GM21529 (cell line): ENCODE measurements at regions not wholly inside any gene's neighbourhood (a gene's known extent, or its start where the extent isn't known, plus 50 kb on each side); places are given as distances from the start of the nearest gene placed in this dataset.

Experiments used
- ATAC-seq: cut with Tn5 transposase; IDR thresholded peaks from one replicate; pipeline ENCODE4 v1.9.1; 2021; ENCODE audit not compliant: unreplicated experiment

DNA sequence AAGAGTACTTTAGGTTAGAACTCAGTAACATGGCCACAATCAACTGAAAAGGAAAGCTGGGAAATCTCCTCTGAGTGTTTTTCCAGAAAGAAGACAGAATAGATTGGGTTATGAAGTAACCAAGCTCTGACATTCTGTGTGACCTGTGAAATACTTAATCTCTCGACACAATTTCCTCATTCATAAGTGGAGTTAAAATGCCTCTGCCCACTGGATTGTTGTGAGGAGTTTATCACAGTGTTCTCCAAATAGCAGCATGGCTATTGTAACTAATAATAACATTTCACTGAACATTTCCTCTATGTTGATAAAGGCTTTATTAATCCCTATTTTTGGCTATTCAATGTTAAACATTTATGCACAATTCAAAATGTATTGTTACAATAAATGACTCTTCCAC lies 311.0 kb downstream of the GABRB2 start:
- no peak for ATAC-seq

DNA sequence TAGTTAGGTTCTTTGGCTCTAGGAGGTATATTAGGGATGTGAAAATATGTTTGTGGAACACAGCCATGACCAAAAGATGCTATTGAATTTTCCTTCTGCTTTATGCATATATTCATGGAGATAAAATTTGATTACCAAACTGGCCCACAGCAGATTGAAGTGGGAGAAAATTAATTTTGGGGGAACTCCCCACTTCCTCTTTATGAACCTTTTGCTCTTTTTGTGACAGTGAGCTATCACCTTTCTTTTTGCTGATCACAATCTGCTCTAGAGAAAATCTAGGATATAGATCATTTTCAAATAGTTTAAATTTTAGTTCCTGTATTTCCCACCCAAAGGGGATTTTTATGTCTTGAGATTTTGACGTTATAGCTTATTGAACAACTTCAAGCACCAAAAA lies 313.0 kb downstream of the GABRB2 start:
- no peak for ATAC-seq

DNA sequence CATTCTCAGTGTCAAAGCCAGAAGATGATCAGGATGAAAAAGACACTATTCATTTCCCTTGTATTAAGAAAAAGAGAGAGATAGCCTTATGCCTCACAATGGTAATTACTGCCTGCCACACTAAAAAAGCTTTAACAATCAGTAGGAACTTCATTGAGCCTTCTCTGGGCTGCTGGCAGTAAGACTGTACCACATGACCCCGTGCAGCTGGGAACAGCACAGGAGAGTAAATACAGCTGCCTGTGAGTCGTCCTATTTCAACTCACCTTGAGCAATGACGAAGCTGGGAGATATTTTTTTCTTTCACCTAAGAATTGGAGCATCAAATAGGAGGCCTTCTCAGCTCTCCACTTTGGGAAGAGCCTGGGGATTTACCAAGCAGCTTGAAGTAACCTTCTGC lies 316.3 kb downstream of the GABRB2 start:
- no peak for ATAC-seq

DNA sequence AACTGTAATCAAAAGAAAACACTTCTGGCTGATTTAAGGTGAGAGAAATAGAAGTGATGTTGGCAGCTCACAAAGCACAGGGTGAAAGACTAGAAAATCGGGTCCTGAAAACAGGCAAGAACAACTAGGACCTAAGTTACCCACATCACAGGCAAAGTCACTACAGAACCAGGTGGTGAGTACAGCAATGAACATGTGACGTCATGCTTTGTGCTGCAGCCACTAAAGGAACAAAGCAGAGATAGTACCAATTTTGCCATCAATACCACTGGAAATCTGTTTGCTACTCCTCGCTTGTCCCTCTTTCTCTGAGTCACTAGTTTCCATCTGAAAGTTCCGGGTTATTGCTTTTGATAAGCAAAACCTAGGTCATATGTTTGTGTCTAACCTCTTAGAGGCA lies 326.7 kb downstream of the GABRB2 start:
- no peak for ATAC-seq

DNA sequence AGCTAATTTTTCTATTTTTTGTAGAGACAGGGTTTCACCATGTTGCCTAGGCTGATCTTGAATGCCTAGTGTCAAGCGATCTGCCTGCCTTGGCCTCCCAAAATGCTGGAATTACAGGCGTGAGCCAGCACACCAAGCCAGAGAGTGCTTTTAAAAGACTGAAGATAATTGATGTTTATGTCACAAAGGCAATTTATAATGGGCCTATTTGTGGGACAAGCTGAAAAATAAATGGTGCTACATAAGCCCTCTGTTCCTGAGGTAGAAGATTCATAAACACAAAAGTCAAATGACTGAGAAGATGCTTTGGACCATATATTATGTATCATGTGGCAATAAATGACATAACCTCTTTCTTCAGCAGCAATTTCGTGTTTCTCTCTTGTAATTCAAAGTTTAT lies 329.6 kb downstream of the GABRB2 start:
- no peak for ATAC-seq

DNA sequence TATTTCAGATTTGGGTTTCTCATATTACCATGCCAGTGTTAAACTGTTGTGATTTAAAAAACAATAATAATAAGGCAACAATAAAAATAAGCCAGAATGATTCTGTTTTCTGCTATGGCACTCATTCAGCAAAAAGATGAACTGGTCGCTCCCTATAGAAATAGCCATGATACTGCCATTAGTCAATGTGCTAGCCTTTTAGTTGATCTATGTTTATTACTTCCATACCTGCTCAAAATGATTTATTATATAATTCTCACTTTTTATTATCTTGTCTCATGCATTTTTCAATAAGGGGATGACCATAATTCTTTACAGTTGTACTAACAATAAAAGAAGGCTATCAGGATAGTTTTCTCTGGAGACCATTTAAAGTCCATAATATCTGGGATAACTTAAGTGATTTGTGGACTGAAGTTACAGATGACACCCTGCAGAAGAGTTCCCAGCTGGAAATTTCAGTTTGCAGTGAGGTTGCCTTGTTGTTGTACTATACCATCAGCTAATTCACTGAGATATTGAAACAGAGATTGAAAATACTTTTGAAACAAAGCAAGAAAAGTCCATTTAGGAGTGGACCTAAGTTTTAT lies 334.3 kb downstream of the GABRB2 start:
- ATAC-seq: no peak

DNA sequence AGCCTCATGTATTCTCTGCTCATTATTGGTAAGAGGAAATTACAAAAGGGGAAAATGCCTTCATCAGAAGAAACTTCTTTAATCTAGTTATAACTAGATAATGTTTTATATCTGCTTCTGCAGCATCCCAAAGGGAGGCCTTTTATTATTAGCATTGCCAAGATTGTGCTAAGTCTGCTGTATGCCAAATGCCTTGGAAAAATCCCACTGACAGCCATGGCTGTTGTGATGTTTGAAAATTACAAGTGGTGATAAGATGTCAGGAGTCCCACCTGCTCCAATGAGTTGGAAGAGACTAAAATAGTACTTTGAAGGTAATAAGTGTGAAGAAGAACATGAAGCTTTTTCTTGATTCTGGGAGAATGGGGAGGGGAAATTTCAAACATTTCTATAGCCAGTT lies 345.0 kb downstream of the GABRB2 start:
- ATAC-seq: no peak

DNA sequence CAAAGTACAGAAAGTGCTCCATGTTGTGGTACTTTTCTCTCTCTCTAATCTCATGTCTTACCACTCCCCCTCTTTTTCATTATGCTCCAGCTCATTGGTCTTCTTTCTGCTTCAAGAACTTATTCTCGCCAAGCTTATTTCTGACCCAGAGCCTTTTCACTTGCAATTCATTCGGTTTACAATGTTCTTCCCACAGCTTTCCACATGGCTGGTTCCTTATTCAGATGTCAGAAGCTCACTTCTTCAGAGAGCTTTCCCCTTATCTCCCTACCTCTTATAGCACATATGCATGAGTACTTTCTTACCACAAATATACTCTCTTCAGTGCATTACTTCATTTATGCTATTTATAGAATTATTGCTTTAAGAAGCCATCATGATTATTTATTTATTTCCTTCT lies 338.8 kb upstream of the ATP10B start:
- ATAC-seq: no peak

DNA sequence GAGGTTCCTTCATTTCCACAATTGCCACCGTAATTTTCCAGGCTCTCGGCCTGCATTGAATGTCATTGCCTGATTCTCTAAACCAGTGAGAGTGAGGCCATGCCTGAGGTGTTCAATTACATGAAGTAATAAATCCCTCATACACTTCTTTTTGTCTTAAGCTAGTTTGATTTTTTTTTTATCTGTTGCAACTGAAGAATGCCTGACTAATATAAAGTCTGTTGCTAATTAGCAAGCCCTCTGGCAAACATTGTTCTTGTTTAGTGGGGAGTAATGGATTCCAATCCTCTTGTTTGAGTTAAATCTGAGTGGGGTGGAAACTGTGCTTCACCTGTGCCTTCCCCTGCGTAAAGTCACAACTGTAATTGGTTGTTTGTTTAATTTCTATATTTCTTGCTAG lies 338.1 kb upstream of the ATP10B start:
- ATAC-seq: no peak

DNA sequence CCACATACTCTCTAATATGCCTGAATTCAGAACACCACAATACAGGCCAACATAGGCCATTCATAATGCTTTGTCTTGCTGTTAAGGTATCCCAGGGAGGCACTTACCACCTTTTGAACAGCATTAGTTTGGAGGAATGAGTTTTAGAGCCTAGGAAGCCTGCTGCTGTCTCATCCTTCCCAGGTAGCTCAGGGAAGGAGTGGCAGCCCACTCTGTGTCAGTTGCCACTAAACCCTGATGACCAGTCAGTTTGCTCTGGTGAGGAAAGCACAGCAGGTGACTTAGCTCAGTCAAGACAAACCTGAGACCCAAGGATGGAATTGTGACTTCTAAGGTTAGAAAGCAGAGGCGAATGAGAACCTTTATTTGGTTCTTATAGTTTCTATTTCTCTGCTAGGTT lies 337.4 kb upstream of the ATP10B start:
- ATAC-seq: no peak

DNA sequence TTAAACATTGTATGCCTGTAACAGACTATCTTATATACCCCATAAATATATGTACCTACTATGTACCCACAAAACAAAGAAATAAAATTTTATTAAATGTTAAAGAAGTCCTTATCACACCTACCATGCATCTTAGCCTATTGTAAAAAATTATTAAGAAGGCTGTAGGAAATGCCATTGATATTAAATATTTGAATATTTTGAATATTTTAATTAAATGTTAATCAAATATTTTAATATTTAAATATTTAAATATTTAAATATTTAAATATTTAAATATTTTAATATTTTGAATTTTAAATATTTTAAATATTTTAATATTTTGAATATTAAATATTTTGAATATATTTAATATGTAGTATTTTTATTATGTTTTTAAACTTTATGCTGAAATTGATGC lies 331.5 kb upstream of the ATP10B start:
- ATAC-seq: no peak

DNA sequence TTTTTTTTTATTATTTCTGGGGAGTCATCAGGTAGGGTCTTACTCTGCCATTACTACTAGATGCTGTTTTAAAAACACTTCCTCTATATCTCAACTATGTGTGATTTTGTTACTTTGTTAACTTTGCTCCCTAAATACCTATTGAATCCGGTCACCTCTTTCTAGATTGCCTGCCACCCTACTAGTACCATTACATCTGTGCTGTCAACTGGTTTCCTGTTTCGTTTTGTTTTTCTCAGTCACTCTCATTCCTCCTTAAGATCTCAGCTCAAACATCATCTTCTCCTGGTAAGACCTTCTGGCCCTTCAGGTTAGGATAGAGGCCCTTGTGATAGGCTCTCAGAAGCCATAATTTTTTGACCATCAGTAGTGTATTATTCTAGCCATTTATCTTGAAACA lies 324.2 kb upstream of the ATP10B start:
- ATAC-seq: no peak

DNA sequence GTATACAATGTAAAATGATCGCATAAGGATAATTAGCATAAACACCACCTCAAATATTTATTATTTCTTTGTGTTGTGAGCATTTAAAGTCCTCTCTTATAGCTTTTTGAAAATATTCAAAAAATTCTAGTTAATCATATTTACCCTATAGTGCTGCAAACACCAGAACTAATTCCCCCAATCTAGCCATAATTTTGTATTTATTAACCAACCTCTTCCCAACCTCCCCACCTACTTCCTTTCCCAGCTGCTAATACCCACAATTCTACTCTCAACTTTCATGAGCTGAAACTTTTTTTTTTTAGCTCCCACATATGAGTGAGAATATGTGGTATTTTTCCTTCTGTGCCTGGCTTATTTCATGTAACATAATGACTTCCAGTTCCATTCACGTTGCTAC lies 317.8 kb upstream of the ATP10B start:
- ATAC-seq: no peak

DNA sequence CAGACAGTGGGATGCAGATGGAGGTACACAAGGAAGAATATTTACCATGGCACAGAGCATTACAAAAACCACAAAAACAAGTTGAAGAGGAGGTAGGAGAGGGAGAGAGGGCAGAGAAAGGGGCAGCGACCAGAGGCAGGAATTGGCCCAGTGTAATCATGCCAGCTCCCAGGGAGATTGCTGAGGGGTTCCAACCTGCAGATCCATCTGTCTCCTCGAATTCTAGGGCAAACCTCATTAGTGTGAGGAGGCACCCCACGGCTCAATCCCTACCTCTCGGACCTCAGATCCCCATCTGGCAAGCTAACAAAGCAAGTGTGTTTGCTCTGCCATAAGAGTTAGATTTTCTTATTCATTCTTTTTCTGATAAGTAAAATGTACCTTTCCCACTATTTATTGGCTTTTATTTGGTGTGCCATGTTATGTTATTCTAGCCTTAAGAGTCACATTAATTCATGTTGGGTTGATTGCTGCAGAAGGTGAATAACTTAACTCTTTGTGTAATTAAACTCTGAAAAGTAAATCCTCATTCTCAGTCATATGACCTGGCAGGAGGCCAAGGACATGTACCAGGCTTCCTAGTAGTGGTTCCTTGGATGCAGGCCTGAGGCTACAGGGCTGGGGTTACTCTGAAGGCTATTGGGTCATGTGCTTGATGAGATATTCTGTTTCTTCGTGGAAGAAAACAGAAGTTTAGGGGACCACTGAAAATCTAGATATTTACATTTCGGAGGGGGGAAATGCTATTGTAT lies 315.2 kb upstream of the ATP10B start:
- no peak for ATAC-seq

DNA sequence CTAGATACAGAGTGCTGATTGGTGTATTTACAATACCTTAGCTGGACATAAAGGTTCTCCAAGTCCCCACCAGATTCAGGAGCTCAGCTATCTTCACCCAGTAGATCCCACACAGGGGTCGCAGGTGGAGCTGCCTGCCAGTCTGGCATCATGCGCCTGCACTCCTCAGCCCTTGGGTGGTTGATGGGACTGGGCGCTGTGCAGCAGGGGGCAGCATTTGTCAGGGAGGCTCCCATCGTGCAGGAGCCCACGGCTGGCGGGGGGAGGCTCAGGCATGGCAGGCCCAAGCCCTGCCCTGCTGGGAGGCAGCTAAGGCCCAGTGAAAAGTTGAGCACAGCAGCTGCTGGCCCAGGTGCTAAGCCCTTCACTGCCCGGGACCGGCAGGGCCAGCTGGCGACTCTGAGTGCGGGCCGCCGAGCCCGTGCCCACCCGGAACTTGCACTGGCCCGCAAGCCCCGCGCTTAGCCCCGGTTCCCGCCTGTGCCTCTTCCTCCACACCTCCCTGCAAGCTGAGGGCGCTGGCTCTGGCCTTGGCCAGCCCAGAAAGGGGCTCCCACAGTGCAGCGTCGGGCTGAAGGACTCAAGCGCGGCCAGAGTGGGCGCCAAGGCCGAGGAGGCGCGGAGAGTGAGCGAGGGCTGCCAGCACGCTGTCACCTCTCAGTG lies 314.1 kb upstream of the ATP10B start:
- no peak for ATAC-seq

DNA sequence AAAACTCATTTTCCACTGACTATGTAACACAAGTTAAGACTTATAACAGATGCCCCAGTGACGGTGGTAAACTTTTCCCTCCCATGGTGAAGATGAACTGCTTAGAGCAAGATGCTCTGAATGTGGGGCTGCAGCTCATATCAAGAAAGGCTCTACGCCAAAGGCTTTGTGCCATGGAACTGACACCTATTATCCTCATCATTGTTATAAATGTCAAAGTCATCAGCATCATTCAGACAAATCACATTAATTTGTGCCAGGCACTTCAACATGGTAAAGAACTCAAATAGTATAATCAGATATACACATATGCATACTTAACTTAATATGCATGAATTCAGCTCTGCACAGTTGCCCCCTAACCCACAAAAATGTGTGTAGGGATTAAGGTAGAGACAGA lies 305.9 kb upstream of the ATP10B start:
- ATAC-seq: no peak

DNA sequence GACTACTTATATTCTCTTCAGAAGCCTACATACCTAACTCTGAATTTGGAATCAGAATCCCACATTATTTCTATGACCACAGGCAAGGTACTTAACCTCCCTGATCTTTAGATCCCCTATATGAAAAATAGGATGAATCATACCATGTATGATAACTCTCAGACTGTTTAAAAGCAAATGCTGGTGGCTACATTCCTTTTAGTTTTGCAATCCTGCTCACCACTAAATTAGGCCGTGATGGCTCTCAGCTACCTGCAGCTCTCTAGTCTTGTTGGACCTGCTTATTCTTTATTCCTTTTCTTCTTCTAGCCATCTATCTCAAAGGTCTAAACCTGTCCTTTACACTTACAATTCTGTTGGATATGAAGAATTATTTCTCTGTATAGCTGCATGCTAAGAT lies 303.4 kb upstream of the ATP10B start:
- no peak for ATAC-seq

DNA sequence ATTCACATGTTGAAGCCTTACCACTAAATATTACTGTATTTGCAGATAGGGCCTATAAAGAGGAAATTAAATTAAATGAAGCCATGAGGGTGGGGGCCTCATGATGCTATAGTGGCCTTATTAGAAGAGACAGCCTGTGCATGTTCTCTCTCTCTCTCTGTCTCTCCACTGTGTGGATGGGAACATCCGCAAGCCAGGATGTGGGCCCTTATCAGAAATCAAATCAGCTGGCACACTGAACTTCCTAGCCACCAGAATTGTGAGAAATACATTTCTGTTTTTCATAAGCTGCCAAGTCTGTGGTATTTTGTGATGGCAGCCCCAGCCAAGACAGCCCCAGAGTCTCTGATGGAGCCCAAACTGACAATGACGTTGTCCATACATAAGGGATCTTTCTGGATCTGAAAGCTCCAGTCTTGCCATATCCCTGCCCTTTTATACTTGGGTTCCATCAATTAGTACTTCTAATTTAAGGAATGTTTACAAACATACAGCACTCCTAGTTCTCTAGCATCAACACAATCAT lies 300.5 kb upstream of the ATP10B start:
- ATAC-seq: no peak

DNA sequence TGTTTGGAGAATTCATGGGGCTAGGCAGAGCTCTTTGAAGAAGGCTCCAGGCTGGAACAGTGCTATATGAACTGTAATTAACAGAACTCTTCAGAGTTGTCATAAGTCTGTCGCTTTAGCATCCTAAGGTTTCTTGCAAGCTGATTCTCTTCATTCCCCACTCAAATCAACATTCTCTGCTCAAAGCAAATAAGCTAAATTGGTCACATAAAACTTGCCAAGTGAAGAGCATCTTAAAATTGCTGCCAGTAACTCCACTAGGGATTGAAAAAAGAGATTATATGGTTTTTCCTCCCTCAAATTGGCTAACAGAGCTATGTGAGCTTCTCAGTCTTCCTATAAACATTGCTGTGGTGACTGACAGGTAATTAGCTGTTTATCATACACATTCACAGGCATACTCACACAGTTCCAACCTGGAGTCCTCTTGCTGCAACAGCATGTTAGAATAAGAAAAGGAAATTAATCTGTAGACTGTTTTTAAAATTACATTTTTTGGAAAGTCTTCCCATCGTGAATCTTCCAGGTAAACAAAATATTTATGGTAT lies 298.5 kb upstream of the ATP10B start:
- no peak for ATAC-seq

DNA sequence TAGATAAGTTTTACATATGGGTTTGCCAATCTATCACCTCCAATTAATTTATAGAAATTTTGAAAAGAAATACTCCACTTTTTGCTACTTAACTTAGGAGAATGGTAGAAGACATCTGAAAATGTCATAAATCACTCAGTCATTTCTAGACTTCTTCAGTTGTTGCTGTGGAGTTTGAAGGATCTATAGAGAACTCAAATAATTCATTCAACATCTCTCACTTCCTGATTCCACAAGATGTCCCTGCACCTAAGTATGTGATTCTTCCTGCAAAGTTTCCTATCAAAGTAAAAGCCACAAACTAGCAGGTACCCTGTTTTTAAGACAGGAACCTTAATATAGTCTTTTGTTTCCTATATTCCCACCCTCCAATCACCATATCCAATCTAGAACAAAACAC lies 297.1 kb upstream of the ATP10B start:
- ATAC-seq: no peak

DNA sequence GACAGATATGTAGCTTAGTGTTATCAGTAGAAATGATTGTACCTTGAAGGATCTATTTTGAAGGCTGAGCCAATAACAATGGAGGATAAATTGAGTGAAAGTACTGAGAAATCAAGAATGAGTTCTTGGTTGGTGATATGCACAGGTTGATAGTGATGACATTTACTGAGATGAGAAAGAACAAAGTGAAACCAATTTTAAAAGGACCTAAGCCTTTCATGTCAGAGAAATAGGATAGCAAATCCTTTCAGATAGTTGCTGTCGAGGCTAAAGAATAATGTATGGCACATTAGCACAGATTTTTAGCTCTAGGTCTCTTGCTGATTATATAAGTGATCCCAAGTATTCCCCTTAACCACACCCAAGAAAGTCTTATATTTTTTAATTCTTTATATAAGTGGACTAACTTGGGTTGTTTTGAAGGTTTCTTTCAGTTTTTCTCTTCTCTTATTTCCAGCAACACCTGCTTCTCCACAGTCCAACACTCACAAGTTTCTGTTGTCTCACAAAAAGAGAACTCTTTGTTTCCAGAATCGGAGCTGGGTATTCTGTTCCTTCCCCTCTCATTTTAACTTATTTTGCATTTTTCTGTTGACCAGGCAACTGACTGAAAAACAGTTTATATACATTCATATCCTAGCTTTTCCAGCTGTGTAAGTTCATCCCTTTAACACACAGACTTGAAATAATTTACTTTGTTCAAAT lies 286.9 kb upstream of the ATP10B start:
- peak; percentile 65 for ATAC-seq
